Astrocyte (in vitro differentiated cells and primary cell): ENCODE measurements at regions not wholly inside any gene's neighbourhood (a gene's known extent, or its start where the extent isn't known, plus 50 kb on each side); places are given as distances from the start of the nearest gene placed in this dataset.
A peak's percentile ranks its signal among the peaks of the same experiment; 100 is the strongest.

Experiments
- DNase-seq: peaks from one replicate; pipeline ENCODE4 v3.0.0-alpha.2; 2010; ENCODE audit warnings: low read depth
- FAIRE-seq: peaks from 2 replicates; lab custom pipeline; 2011; peaks lifted over from hg19 to GRCh38; lab: Jason Lieb, UNC
- H2AFZ ChIP-seq: 2 replicates; pipeline ENCODE4 v1.6.0; 2012; ENCODE audit warnings: low read depth, low read length, inconsistent platforms
- H3K27ac ChIP-seq: 2 replicates; pipeline ENCODE4 v1.5.1; 2011; ENCODE audit warnings: low read depth, low read length, inconsistent platforms
- H3K27me3 ChIP-seq: 2 replicates; pipeline ENCODE4 v1.6.0; 2011; ENCODE audit warnings: low read length, inconsistent platforms; ENCODE audit not compliant: insufficient read depth
- H3K36me3 ChIP-seq: 2 replicates; pipeline ENCODE4 v1.5.1; 2011; ENCODE audit warnings: low read length, inconsistent platforms; ENCODE audit not compliant: insufficient read depth
- H3K4me1 ChIP-seq: 2 replicates; pipeline ENCODE4 v1.5.1; 2011; ENCODE audit warnings: low read length, inconsistent platforms; ENCODE audit not compliant: insufficient read depth
- H3K4me2 ChIP-seq: 2 replicates; pipeline ENCODE4 v1.6.0; 2012; ENCODE audit warnings: low read length, inconsistent platforms
- H3K4me3 ChIP-seq: 2 replicates; pipeline ENCODE4 v1.5.1; 2011; ENCODE audit warnings: low read depth, mild to moderate bottlenecking, low read length, inconsistent platforms; ENCODE audit not compliant: insufficient read depth
- H3K79me2 ChIP-seq: 2 replicates; pipeline ENCODE4 v1.6.0; 2012; ENCODE audit warnings: mild to moderate bottlenecking, low read length, inconsistent platforms; ENCODE audit not compliant: insufficient read depth
- H3K9ac ChIP-seq: 2 replicates; pipeline ENCODE4 v1.6.0; 2012; ENCODE audit warnings: mild to moderate bottlenecking, low read length, inconsistent platforms
- H3K9me3 ChIP-seq: 2 replicates; pipeline ENCODE4 v1.5.1; 2012; ENCODE audit warnings: low read depth, mild to moderate bottlenecking, low read length, inconsistent platforms; ENCODE audit not compliant: insufficient read depth
- H4K20me1 ChIP-seq: 2 replicates; pipeline ENCODE4 v1.6.0; 2012; ENCODE audit warnings: low read length, inconsistent platforms; ENCODE audit not compliant: insufficient read depth
- H3K27ac Mint-ChIP-seq: one replicate; pipeline ENCODE4 v1.8.0; 2021; ENCODE audit warnings: mild to moderate bottlenecking, mixed read lengths; ENCODE audit not compliant: unreplicated experiment
- H3K27me3 Mint-ChIP-seq: one replicate; pipeline ENCODE4 v1.8.0; 2021; ENCODE audit warnings: low read depth, mixed read lengths; ENCODE audit not compliant: unreplicated experiment
- H3K36me3 Mint-ChIP-seq: one replicate; pipeline ENCODE4 v1.8.0; 2021; ENCODE audit warnings: low read depth, mixed read lengths; ENCODE audit not compliant: unreplicated experiment
- H3K4me1 Mint-ChIP-seq: one replicate; pipeline ENCODE4 v1.8.0; 2021; ENCODE audit warnings: low read depth, mixed read lengths; ENCODE audit not compliant: unreplicated experiment
- H3K4me3 Mint-ChIP-seq: one replicate; pipeline ENCODE4 v1.8.0; 2021; ENCODE audit warnings: mild to moderate bottlenecking, moderate library complexity, mixed read lengths; ENCODE audit not compliant: unreplicated experiment
- H3K9me3 Mint-ChIP-seq: one replicate; pipeline ENCODE4 v1.8.0; 2021; ENCODE audit warnings: mild to moderate bottlenecking, mixed read lengths; ENCODE audit not compliant: unreplicated experiment
- EZH2 ChIP-seq: IDR thresholded peaks from 2 replicates; pipeline ENCODE4 v1.6.1; 2012; ENCODE audit warnings: mild to moderate bottlenecking, low read length, inconsistent platforms; ENCODE audit not compliant: insufficient read depth
- TF ChIP-seq, protein P1 (sequence below): IDR thresholded peaks from 2 replicates; pipeline ENCODE4 v1.5.1; 2011; ENCODE audit warnings: low read depth, mild to moderate bottlenecking, inconsistent platforms, low read length, moderate library complexity; ENCODE audit not compliant: insufficient read depth

DNA sequence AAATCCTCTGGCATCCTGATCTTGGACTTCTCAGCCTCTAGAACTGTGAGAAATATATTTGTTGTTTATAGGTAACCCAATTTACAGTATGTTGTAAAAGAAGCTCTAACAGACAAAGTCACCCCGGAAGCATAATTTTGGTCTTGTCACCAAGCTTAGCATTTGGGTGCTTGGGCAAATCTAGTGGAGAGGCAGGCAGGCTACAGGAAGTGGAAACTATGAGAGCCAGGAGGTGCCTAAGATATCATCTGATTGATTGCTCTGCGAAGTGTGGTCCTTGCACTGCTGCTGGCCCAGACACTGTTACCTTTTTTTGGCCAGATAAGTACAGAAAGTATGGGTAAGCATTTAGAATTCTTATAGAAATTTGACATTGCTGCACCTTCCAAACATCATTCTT lies 102.9 kb downstream of the CDC42EP3 start:
- H3K4me1 Mint-ChIP-seq, result peaks cover 42% of the 10 kb centered on the region
- H3K36me3 Mint-ChIP-seq, result peaks cover 3% of the 10 kb centered on the region
- TF ChIP-seq, protein P1, sequence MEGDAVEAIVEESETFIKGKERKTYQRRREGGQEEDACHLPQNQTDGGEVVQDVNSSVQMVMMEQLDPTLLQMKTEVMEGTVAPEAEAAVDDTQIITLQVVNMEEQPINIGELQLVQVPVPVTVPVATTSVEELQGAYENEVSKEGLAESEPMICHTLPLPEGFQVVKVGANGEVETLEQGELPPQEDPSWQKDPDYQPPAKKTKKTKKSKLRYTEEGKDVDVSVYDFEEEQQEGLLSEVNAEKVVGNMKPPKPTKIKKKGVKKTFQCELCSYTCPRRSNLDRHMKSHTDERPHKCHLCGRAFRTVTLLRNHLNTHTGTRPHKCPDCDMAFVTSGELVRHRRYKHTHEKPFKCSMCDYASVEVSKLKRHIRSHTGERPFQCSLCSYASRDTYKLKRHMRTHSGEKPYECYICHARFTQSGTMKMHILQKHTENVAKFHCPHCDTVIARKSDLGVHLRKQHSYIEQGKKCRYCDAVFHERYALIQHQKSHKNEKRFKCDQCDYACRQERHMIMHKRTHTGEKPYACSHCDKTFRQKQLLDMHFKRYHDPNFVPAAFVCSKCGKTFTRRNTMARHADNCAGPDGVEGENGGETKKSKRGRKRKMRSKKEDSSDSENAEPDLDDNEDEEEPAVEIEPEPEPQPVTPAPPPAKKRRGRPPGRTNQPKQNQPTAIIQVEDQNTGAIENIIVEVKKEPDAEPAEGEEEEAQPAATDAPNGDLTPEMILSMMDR, result no peak
- no peak for TF ChIP-seq EZH2
- H3K27me3 Mint-ChIP-seq, result no peaks in the 10 kb centered on the region
- H3K9me3 ChIP-seq, result no peaks in the 10 kb centered on the region
- H2AFZ ChIP-seq, result no peak overlapping the region
- H3K9me3 Mint-ChIP-seq, result peaks cover 7% of the 10 kb centered on the region
- no peaks in the 10 kb centered on the region for H3K79me2 ChIP-seq
- no peak overlapping the region for H3K4me3 Mint-ChIP-seq
- no peak for DNase-seq
- H3K27me3 ChIP-seq, result no peaks in the 10 kb centered on the region
- no peaks in the 10 kb centered on the region for H3K36me3 ChIP-seq
- no peaks in the 10 kb centered on the region for H4K20me1 ChIP-seq
- H3K4me2 ChIP-seq, result no peak overlapping the region
- no peak overlapping the region for H3K4me3 ChIP-seq
- no peak for FAIRE-seq
- peak overlapping the region; percentile 64 for H3K27ac Mint-ChIP-seq
- H3K27ac ChIP-seq, result no peak overlapping the region
- no peak overlapping the region for H3K9ac ChIP-seq
- peaks cover 55% of the 10 kb centered on the region for H3K4me1 ChIP-seq

DNA sequence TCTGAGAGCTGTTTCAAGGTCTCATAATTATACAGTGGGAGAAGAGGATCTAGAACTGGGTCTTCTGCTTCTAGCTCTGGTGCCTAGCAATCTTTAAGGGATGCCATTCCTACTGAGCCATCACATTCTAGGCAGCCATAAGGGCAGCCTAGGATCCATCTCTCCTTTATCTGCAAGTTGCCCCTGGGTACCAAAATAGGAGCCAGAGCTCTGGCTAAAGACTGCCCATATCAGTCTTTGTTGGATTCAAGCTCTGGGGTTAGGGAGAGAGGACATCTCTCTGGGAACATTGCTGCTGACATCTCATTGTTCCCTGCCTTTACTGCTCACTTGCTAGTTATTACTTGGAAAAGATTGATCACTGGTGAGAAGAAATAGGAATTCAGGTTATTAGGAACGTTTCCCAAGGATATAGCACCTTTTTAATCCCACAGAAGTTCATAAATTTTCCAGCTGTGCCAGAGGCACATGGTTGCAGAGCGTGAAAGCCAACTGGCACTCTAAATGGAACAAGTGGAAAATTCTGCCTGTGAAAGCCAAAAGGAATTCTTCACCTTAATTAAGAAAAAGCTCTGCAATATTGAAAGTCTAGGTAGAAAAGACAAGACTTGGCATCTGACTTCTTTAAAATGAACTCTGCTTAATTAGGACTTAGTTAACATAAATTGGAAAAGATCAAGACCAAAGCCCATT lies 102.2 kb downstream of the CDC42EP3 start:
- no peak for FAIRE-seq
- H3K27me3 ChIP-seq, result no peaks in the 10 kb centered on the region
- H3K4me3 ChIP-seq, result no peak overlapping the region
- peaks cover 61% of the 10 kb centered on the region for H3K4me1 ChIP-seq
- peaks cover 3% of the 10 kb centered on the region for H3K36me3 Mint-ChIP-seq
- TF ChIP-seq EZH2, result no peak
- TF ChIP-seq, protein P1, result no peak
- H3K79me2 ChIP-seq, result no peaks in the 10 kb centered on the region
- peaks cover 7% of the 10 kb centered on the region for H3K9me3 Mint-ChIP-seq
- peak overlapping the region; percentile 73 for H3K9ac ChIP-seq
- H3K36me3 ChIP-seq, result no peaks in the 10 kb centered on the region
- peaks cover 46% of the 10 kb centered on the region for H3K4me1 Mint-ChIP-seq
- H3K9me3 ChIP-seq, result no peaks in the 10 kb centered on the region
- peak overlapping the region; percentile 14 for H3K27ac Mint-ChIP-seq
- H3K27me3 Mint-ChIP-seq, result no peaks in the 10 kb centered on the region
- peak overlapping the region; percentile 51 for H3K4me2 ChIP-seq
- H4K20me1 ChIP-seq, result no peaks in the 10 kb centered on the region
- H3K4me3 Mint-ChIP-seq, result no peak overlapping the region
- DNase-seq, result no peak
- peak overlapping the region; percentile 90 for H3K27ac ChIP-seq
- H2AFZ ChIP-seq, result no peak overlapping the region

DNA sequence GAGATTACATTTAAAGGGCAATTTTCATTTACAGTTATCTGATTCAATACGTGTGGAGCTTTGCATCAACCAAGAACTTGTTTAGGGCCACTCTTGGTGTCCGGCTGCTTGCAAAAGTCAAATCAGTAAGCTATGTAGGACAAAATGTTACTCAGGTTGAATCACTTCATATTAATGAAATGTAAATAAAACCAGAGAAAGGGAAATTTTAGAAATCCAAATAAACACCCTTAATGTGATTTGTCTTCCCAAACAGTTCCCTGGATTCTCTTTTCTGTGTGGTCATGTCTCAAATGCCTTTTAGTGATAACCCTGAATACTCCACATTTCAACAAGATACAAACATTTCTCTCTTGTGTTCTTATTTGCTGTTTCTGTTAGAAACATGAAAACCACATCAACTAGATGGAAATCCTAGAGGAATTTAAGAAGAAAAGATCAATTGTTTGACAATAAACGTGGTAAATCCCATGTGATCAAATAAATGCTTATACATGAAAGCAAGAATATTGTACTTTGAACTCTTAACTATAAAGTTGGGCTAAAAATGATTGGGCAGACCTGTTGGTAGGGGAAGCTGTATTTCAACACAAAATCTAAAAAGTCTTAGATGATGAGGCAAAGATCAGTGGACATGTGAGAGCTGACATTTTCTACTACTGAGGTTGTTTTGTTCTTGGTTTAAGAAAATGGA lies 101.3 kb downstream of the CDC42EP3 start:
- Histone ChIP-seq H3K79me2 (no peaks in the 10 kb centered on the region), H3K27me3 (no peaks in the 10 kb centered on the region), H3K9me3 (no peaks in the 10 kb centered on the region), H3K4me1 (peaks cover 61% of the 10 kb centered on the region), H3K27ac (peak overlapping the region; percentile 90), H3K4me2 (peak overlapping the region; percentile 51), H3K9ac (peak overlapping the region; percentile 73), H3K36me3 (no peaks in the 10 kb centered on the region), H4K20me1 (no peaks in the 10 kb centered on the region), H2AFZ (peak overlapping the region; percentile 18), H3K4me3 (no peak overlapping the region)
- Mint-ChIP-seq H3K4me1 (peaks cover 48% of the 10 kb centered on the region), H3K36me3 (peaks cover 5% of the 10 kb centered on the region), H3K27me3 (no peaks in the 10 kb centered on the region), H3K9me3 (peaks cover 7% of the 10 kb centered on the region), H3K27ac (peak overlapping the region; percentile 82), H3K4me3 (no peak overlapping the region)
- no peak for TF ChIP-seq EZH2
- TF ChIP-seq, protein P1, result no peak
- peak; percentile 26 for FAIRE-seq
- DNase-seq, result peak; percentile 92
